GM18909 (cell line): ENCODE measurements at regions not wholly inside any gene's neighbourhood (a gene's known extent, or its start where the extent isn't known, plus 50 kb on each side); places are given as distances from the start of the nearest gene placed in this dataset.
A peak's percentile ranks its signal among the peaks of the same experiment; 100 is the strongest.

ENCODE experiments used
- ATAC-seq: cut with Tn5 transposase; IDR thresholded peaks from one replicate; pipeline ENCODE4 v1.9.1; 2021; ENCODE audit warnings: mild to moderate bottlenecking; ENCODE audit not compliant: unreplicated experiment, poor library complexity

- ATAC-seq = no peak
Observed at GRCh38 chr4:111873801-111874200, 271.5 kb upstream of the FAM241A start.

GRCh38 chr4:111879539-111879938, 265.7 kb upstream of the FAM241A start:
- ATAC-seq = no peak

GRCh38 chr4:111880116-111880515, 265.1 kb upstream of the FAM241A start:
- no peak for ATAC-seq

DNA sequence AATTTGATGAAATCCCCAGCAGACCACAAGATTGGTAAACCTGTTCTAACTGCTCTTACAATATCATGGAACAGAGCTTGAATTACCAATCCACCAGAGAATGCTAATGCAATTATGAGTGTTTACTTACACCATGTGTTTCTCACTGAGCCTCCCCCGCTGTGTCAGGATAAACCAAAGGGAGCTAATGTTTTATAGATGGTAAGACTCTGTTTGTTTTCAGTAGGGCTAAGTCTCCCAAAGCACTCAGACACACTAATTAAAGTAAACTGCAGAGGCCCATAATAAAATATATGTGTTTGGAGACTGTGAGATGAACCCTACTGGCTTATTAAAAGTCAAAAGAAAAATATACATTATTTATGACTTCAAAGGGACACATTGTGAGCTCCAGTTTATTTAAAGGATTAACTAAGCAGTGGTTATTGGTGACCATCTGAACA, 261.7 kb upstream of the FAM241A start:
- ATAC-seq = no peak

DNA sequence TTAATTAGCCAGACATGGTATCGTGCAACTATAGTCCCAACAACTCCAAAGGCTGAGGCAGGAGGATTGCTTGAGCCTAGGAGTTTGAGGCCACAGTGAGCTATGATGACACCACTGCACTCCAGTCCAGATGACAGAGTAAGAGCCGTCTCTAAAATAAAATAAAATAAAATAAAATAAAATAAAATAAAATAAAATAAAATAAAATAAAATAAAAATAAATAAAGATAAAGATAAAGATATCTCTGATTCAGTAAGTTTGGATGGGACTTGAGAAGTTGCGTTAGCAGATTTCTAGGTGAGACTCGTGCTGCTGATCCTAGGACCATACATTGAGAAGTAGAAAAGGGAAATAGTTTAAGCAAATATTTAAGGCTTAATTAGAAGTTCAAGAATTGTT, 254.8 kb upstream of the FAM241A start:
- ATAC-seq = no peak

- ATAC-seq = peak; percentile 74
Observed at GRCh38 chr4:111905511-111905910, 239.7 kb upstream of the FAM241A start.

- ATAC-seq = no peak
Observed at GRCh38 chr4:111919639-111920038, 225.6 kb upstream of the FAM241A start.

GRCh38 chr4:111921714-111922113, 223.5 kb upstream of the FAM241A start:
- no peak for ATAC-seq

DNA sequence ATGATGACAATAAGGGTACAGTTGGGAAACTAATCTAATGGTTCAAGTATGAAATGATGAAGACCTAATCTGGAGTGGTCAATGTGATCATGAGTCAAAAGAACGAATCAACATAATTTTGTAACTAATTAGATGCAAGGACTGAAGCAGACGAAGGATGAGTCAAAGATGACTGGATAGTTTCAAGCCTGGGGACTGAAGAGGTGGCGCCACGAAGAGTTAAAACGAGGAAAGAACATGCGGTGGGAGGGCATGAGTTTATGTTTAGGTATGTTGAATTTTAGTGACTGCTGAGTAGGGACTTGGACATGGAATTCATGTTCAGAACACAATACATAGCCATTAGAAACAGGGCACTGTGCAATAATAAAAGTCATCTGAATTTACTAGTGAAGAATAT, 221.5 kb upstream of the FAM241A start:
- ATAC-seq = no peak

- no peak for ATAC-seq
Observed at GRCh38 chr4:111924696-111925095, 220.6 kb upstream of the FAM241A start.

GRCh38 chr4:111930659-111931058, 214.6 kb upstream of the FAM241A start:
- ATAC-seq = peak; percentile 100

GRCh38 chr4:111933703-111934102, 211.6 kb upstream of the FAM241A start:
- ATAC-seq = no peak

DNA sequence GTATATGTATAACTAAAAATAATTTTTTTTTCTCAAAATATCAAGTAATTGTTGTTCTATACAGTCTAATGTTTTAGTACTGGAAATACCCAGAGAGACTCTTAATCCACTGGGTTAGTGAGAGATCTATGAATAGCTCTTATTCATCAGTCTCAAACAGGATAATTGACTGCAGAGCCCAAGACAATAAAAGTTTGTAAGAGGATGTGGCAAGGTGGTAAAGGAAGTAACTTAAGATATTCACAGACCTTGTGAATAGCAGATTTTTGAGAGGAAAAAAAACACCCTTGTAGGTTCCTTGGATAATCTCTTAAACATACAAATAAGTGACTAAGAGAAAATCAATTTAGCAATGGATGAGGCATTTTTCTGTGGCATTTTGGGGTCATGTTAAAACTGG, 210.9 kb upstream of the FAM241A start:
- no peak for ATAC-seq

DNA sequence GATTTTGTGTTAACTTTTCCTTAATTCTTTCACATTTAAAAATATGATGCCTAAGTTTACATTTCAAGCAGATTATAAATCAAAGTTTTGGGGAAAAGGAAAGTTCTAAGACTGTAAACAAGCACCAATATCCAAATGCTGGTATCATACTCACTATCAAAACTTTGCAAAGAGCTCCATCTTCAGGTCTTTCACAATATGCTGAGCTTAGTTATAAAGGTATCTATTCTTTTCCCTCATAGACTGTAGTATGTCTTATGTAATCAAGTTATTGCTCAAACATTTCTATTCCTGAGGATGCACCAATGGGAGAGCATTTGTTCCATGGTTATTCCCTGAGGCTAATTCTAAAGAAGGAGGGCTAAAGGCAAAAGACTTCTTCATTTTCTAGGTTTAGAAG, 207.9 kb upstream of the FAM241A start:
- ATAC-seq = peak; percentile 85

DNA sequence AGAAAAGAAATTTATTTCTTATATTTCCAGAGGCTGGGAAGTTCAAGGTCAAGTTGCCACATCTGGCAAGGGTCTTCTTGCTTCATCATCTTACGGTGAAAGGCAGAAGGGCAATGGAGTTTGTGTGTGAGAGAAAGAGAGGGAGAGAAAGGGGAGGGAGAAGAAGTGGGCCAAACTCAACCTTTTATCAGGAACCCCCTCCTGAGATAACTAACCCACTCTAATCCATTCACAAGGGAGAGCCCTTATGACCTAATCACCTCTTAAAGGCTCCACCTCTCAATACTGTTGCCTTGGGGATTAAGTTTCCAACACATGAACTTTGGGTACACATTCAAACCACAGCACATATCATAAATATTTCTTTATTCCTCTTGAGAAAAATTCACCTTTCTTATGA, 203.3 kb upstream of the FAM241A start:
- no peak for ATAC-seq

- ATAC-seq = peak; percentile 98
Observed at GRCh38 chr4:111943796-111944203, 201.5 kb upstream of the FAM241A start.

- no peak for ATAC-seq
Observed at GRCh38 chr4:111945014-111945413, 200.2 kb upstream of the FAM241A start.

DNA sequence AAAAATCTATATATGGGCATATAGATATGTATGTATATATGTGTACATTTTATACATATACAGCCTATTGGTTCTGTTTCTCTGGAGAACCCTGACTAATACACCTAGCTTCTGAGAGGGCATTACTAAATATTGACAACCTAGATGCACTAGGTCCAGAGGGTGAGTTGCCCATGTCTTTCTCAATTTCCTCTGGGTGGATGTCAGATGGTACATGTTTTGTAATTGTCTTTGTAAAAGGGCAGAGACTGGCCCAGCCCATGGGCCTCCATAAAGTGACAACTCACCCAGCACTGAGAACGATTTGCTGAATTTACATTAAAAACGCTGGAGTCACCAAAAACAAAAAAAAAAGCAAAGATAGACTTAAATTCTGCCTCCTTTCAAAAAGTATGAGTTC, 198.5 kb upstream of the FAM241A start:
- ATAC-seq = no peak

DNA sequence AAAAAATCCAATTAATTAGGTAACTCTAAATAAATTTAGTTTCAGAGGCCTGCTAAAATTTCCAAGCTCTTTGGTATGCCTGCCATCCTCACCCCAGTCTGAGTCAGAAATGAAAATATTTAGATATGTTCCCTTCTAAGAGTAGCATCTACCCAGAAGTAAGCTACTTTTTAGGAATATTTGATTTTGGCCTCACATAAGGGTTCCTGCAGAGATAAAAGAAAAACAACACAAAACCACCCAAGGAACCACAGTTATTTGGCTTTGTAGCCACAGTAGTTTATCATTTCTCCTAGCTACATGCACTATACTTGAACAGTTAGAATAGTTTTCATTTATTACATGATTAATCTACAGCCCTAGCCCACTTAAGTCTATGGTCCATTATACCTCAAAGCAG, 192.6 kb upstream of the FAM241A start:
- ATAC-seq = no peak

GRCh38 chr4:111954550-111954949, 190.7 kb upstream of the FAM241A start:
- ATAC-seq = no peak

- no peak for ATAC-seq
Observed at GRCh38 chr4:111955001-111955400, 190.3 kb upstream of the FAM241A start.

- no peak for ATAC-seq
Observed at GRCh38 chr4:111957116-111957515, 188.1 kb upstream of the FAM241A start.

GRCh38 chr4:111957997-111958396, 187.3 kb upstream of the FAM241A start:
- no peak for ATAC-seq
